HG03469 (cell line): ENCODE measurements at regions not wholly inside any gene's neighbourhood (a gene's known extent, or its start where the extent isn't known, plus 50 kb on each side); places are given as distances from the start of the nearest gene placed in this dataset.

ENCODE experiments used
- ATAC-seq: cut with Tn5 transposase; IDR thresholded peaks from one replicate; pipeline ENCODE4 v1.9.1; 2021; ENCODE audit warnings: mild to moderate bottlenecking, moderate library complexity, moderate number of reproducible peaks; ENCODE audit not compliant: unreplicated experiment

DNA sequence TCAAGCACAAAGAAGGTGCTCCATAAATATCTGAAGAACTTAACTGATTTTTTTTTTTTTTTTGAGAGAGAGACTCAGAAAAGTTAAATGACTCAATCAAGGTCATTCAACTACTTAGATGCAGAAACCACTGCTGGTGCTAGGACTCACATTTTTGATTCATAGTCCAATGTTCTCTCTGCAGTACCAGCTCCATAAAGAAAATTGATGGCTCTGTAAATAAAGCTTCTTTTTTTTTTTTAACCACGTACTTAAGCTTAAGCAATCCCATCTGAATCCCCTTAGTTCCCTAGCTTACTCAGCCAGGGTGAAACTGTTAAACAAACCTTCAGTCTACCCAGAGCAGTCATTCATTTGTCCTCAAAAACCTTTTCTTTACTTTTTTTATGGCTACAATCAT lies 657.0 kb upstream of the WWC1 start:
- no peak for ATAC-seq

DNA sequence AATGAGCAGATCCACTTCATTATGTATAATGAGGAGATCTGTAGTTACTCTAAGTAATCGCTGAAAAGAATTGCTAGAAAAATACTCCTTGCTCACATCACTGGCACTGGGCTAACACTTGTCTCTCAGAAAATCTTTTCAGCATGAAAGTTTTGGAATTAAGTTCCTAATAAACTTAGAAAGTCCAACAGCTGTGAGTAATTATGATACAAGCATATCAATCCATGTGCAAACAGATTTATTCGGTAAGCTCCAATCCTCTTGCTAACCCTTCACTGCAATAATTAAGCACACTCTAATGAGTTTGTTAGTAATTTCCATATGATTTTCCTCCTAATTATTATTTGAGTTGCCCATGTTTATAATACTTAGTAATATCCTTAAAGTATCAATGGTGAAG lies 652.6 kb upstream of the WWC1 start:
- ATAC-seq = no peak

DNA sequence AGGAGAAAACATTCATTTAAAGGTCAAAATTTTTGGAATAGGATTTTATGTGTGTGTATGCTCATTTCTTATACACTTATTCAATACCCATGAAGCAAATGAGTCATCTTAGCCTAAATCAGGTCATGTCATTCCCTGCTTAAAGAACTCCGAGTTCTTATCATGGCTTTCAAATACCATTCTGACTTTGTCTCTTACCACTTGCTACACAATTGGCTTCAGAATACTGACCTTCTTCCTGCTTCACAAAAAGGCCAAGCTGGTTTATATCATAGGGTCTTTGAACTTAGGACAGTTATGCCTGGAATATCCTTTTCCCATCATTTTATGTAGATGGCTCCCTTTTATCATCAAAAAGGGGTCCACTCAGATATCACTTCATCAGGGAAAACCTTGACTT lies 652.2 kb upstream of the WWC1 start:
- no peak for ATAC-seq

DNA sequence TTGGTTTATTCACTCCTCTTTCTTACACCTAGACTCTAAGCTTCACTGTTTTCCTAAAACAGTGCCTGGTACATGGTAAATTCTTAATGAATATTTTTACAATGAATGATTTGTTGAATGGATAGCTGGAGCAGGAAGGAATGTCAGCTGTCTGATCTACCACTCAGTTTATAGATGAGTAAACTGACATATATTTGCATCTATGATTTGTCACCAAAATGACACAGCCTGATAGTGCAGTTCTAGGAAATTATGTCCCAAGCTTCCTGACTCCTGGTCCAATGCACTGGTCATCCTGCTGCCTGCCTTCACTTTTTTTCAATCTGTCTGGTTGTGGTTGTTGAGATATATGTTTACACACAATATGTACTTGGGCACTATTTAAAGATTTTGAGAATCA lies 651.7 kb upstream of the WWC1 start:
- no peak for ATAC-seq

DNA sequence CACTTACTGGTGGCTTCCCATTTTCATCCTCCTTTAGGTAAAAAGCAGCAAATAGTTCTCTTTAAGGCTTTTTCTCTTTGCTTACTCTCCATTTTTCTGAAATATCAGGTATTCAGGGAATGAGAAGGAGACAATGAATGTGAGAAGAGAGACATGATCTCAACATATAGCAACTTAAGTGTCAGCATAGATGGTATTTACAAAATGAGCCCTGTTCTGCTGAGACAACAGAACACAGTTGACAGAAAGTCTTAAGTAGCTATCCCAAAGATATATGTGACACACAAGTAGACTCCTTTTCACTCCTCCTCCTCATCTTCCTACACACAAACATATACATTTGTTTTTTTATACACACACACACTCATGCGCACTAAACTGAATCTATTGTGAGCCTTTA lies 649.3 kb upstream of the WWC1 start:
- ATAC-seq = no peak

DNA sequence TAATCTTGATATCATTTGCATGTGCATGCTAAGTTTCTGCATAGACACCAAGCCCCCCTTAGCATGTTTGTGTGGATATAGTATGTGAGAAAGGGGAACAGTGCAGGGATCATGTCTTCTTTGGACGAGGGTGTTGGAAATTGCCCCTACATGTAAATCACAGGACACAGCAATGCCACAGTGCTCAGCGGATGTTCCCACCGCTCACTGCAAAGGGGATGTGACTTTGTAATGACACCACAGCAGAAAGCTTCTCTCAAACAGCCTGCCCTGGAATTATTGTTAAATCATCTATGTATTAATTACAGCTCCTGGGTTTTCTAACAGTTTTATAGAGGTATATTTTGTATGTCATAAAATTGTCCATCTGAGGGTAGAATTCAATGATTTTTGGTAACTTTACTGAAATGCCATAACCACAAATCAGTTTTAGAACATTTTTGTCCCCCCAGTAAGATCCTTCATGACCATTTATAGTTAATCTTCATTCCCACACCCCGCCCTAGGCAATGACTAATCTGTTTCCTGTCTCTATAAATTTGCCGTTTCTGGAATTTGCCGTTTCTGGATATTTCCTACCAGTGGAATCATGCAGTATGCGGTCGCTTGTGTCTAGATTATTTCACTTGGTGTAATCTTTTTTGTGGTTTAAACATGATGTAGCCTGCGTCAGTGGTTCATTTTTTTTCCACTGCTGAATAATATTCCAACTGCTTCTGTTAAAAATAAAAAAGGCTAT lies 648.5 kb upstream of the WWC1 start:
- ATAC-seq = no peak

DNA sequence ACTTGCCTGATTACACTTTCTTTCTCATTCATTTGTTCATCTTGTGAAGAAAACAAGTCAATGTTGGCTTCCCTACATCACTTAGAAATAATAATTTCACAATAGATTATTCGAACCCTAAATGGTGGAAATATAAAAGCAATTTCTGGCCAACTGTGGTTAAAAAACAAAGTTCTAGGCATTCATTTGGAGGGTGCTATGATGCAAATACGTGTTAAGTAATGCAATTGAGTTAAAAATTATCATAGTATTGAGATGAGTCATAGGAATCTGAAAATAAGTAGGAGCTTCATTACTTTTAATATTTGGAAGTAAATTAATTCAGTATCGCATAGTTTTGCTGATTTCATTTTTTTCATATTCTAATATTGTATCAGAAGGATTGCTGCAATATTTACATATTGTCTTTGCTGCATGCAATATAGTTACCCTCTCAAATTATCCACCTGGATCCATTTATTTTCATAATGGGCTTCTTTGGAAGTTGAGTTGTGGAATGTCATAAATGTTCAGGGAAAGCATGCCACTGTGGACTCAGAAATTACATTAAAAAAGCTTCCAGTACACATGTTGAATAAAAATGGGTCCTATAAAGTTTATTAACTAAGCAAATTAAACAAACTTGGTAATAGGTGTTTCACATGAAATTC lies 647.7 kb upstream of the WWC1 start:
- no peak for ATAC-seq

DNA sequence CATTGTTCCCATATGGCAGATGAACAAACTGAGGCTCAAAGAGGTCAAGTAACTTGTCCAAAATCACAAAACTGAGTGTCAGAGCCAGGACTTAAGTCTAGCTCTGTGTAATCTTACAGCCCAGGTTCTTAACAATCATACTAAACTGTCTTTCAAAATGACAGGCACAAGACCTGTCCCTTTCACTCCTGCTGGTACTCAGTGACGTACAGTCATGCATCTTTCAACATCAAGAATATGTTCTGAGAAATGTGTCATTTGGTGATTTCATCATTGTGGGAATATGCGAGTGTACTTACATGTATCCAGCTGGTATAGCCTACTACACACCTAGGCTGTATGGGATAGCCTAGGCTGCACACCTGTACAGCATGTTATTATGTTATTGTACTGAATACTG lies 646.8 kb upstream of the WWC1 start:
- ATAC-seq = no peak

DNA sequence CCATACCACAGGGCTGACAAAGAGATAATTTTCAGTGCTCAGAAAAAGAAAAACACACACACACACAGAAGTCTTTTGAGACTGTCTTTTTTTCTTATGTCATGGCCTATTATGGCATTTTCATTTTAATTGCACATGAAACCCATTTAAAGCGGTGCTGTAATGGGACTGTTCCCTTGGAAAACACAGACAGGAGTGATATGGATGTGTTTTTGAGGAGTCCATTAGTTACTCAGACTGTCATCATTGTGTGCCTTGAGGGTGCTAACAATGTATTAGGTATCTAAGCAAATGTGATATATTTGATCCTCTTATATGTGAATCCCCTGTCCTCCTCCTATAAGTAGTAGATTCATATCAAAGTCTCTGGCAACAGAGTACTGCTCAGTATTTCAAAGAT lies 642.0 kb upstream of the WWC1 start:
- ATAC-seq = no peak

DNA sequence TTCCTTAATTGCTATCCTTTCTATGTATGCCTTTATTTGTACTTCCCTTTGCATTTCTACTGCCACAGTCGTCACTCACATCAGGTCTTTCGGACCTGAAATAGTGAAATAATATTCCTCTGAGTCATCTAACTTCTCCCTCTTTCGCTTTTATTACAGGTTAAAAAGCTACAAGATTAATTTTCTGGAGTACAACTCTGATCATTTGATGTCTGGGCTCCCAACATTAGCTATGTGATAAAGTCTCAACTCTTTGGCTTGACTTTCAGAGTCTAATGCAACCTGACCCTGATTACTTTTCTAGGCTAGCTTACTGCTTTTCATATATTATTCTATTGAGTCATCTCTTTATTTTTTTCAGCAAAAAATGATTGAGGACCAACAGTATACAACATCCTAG lies 638.8 kb upstream of the WWC1 start:
- ATAC-seq = no peak

DNA sequence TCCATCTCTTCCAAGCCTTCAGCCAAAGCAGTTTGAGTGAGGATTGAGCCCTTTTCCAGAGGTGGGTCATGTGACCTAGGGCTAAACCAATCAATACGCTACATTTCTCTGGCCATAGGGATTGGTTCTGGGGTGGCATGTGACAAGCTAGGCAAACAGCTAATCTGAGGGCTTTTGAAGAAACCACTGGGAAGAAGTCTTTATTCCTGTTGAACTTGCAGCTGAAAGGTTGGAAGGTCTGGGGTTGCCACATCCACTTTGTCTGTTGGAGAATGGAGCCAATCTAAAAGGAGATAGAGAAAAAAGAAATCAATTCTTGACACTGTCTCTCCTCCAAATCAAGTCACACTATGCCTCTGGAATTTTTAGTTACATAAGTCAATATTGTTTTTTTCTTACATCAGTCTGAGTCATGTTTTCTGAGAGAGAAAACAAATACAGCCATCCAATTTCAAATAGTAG lies 637.8 kb upstream of the WWC1 start:
- no peak for ATAC-seq

DNA sequence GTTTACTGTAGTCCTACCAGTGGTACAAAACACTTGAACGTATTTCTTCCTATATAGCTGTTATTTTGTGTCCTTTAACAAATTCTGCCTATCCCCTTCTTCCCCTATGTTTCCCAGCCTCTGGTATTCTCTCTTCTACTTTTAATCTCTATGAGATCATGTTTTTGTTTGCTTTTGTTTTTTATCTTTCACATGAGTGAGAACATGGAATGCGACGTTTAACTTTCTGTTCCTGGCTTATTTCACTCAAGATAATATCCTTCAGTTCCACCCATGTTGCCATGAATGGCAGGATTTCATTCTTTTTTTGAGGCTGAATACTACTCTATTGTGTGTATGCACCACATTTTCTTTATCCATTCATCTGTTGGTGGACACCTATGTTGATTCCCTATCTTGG lies 634.4 kb upstream of the WWC1 start:
- no peak for ATAC-seq

DNA sequence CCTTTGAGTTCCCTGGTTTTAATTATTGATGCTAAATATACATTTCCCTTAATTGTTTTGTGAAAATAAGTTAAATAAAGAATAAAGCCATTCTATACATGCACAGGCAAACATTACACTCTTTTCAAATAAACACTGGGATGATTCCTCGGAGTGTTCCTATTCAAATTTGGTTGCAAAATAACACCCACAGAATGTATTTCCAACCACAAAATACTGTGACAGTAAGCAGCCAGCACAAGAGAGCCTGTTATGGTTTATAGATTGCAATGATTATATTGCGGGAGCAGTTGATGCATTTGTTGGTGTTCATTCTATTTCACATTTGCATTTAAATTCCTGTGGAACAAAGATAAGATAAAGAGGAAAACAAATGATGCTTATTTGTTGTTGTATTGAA lies 632.6 kb upstream of the WWC1 start:
- ATAC-seq = no peak

DNA sequence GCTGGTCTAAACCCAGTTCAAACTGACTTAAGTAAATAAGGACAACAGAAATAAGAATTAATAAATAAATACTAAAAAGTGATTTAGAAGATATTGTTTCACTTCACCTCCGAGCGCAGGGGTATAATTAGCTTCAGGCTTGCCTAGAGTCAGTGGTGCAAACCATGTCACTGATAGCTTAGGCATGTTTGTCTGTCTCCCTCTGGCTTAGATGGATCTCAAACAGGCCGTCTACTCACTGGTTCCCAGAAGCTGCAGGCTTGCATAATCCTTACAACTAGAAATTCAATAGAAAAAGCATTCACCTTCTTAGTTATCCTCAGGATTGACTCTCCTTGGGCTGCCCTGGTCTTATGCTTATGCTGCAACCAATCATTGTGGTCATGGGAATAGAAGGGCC lies 629.8 kb upstream of the WWC1 start:
- ATAC-seq = no peak

DNA sequence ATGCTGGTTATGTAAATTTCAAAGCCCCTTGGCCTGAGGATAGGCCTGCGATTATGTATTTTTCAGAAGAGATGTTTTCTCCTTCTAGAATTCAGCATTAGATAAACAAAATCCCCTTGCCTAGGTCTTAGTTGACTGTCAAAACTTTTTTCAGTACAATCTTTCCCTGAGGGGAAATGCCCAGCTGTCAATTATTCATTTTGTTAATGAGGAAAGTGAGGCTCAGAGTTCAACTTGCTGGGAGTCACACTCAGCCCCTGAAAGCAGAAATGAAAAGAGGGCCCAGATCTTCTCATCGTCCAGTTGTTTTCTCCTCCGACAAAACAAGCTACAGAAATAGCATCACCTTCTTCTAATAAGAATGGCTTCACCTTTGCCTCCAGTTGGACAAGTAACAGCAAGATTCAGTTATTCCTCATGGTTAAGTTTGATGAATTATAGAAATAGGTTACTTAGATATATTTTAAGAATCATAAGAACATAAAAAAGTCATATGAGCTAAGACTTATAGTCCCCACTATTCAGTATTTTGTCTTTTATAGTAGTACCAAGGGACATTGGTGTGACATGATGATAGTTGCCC lies 627.1 kb upstream of the WWC1 start:
- ATAC-seq = no peak

DNA sequence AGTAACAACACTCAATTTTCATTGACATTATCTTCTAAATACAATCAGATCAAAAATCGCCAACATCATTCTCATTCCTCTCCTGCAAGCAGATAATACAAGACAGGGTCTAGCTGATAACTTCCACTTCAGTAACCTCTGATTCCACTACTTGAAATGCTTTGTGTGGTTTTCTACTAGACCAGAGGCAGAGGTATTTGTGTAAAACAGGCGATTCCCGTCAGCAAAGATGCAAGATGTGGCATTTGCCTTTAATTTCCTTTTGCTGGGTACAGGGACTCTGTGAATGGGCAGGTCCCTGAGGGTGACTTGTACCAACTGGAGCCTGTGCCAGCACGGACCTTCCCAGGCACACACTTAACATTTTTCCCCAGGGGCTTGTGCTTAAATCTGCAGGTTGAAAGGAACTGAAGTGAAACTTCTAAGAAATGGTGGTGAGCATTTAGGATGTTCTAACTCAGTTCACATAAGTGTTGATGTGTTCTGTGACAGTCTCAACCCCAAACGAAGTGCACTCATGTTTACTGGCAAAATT lies 625.5 kb upstream of the WWC1 start:
- ATAC-seq = no peak

DNA sequence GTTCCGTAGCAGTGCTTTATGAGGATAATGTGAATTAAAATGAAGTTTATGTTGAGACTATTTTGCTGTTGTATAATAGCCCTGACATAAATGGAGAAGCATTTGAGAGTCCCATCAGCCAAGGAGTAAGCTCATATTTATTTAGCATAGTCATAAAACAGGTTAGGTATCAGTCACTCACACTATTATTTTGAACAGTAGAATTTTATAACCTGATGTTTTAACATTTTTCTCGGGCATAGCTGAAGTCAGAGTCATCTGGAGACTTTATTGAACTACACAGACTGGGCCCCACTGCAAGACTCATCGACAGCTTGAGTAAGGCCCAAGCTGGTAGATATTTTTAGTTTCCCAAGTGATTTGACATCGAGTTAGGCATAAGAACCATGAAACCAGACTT lies 620.3 kb upstream of the WWC1 start:
- no peak for ATAC-seq

DNA sequence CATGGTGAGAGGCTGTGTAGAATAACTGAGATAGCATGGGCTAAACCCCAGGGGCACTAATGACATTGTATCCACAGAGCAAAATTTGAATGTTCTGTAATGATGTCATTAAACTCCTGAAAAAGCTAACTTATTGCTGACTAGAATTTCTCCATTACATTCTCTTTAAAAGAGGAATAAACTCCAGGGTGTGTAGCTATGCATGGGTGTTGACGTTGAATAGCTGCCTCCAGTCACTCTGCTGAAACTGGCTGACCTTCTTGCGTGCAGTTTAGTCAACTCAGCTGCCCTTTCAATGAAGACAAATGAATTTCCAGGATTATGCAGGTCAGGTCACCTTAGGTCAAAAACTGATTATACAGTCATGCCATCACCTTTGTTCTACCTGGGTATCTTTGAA lies 617.5 kb upstream of the WWC1 start:
- ATAC-seq = no peak

DNA sequence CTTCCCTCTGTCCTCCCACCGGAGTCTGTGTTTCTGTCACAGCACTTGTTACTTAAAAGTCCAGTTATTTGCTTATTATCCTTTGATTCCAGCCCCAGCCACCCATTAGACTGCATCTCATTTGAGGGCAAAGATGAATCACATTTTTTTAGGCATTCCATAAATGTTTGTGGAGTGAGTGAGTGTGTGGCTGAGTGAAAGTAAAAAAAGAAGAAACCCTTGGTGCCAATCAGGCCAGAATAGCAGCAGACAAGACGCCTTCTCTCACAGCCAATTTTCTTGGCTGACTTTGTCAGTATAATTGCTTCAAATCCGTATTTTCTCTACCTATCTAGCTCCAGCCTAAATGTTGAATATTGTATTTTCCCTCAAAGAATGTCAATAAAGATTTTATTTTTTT lies 613.0 kb upstream of the WWC1 start:
- ATAC-seq = no peak

DNA sequence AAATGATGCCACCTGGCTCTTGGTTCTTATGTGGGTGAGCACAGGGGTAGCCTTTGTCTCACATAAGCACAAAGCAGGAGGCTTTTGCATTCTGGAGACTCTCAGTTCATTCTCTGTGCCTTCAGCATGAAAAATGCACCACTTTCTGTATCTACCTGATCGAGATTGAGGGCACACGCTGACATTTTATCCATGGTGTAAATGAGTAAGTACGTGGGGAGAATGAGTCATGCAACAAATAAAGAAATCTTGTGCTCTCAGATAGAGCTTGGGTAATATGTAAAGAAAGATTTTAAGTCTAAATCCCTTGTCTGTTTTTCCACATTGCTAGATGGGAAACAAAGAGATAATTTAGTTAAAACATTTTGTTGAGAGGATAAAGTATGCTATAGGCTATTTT lies 607.2 kb upstream of the WWC1 start:
- no peak for ATAC-seq

DNA sequence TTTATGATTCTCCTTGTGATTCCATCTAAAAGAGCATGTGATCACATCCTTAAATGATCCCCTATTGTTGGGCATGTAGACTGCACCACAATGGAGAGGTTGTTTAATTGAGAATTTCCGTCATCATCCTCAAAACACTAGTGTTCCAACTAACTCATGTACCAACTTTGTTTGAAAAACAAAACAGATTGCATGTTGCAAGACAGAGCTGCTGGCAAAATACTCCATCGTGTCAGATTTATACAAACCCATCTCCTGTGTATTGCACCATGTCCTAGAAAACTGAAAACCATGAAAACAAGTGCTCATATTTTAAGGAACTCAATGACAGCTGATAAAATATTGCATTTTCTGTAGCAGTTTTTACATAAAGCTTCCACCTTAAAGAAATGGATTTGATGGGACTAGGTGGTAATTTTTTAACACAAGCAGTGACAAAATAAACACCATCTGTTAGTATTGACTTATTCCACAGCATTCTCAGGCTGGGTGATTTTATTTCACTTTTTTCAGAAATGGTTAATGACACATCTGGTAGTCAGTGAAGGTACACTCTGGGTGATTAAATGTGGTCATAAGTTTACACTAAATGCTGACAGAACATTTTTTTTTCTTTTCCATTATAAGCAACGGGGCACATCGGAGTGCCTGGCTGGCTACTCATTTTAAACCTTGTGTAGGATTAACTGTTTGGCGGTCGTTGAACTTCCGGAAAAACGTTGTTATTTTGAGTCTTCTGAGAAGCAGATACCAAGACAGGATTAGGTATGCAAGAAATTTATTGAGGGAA lies 602.9 kb upstream of the WWC1 start:
- ATAC-seq = no peak
